MM.1S (cell line): ENCODE measurements at regions not wholly inside any gene's neighbourhood (a gene's known extent, or its start where the extent isn't known, plus 50 kb on each side); places are given as distances from the start of the nearest gene placed in this dataset.

Source experiments
- DNase-seq: peaks from one replicate; pipeline ENCODE4 v3.0.0-alpha.2; 2015
- H2AFZ ChIP-seq: fragments of 300-600 bp; sonication (generic); 2 replicates; pipeline ENCODE4 v1.6.0; 2016; ENCODE audit warnings: antibody characterized with exemption, low read length
- H3F3A ChIP-seq: fragments of 300-600 bp; sonication (generic); 2 replicates; pipeline ENCODE4 v1.6.1; 2016; ENCODE audit warnings: mild to moderate bottlenecking, antibody characterized with exemption, low read length, moderate library complexity, mixed read lengths; ENCODE audit not compliant: insufficient read depth
- H3K27ac ChIP-seq: fragments of 300-600 bp; sonication (generic); 2 replicates; pipeline ENCODE4 v1.5.1; 2016; ENCODE audit warnings: mild to moderate bottlenecking, low read length
- H3K27me3 ChIP-seq: fragments of 300-600 bp; sonication (generic); replicated peaks from 2 replicates; pipeline ENCODE4 v1.6.0; 2016; ENCODE audit warnings: low read length; ENCODE audit not compliant: insufficient read depth
- H3K36me3 ChIP-seq: fragments of 300-600 bp; sonication (generic); replicated peaks from 2 replicates; pipeline ENCODE4 v1.6.1; 2016; ENCODE audit warnings: mild to moderate bottlenecking, low read length, mixed read lengths; ENCODE audit not compliant: insufficient read depth
- H3K4me1 ChIP-seq: fragments of 300-600 bp; sonication (generic); 2 replicates; pipeline ENCODE4 v1.6.1; 2016; ENCODE audit warnings: low read length, mixed read lengths
- H3K4me2 ChIP-seq: fragments of 300-600 bp; sonication (generic); 2 replicates; pipeline ENCODE4 v1.6.0; 2016; ENCODE audit warnings: low read depth, low read length
- H3K4me3 ChIP-seq: fragments of 300-600 bp; sonication (generic); 2 replicates; pipeline ENCODE4 v1.5.1; 2016; ENCODE audit warnings: low read length, mixed read lengths
- H3K79me2 ChIP-seq: fragments of 300-600 bp; sonication (generic); 2 replicates; pipeline ENCODE4 v1.6.1; 2016; ENCODE audit warnings: mixed run types, low read length, mixed read lengths
- H3K9ac ChIP-seq: fragments of 300-600 bp; sonication (generic); 2 replicates; pipeline ENCODE4 v1.6.1; 2016; ENCODE audit warnings: low read length, mixed read lengths
- H3K9me2 ChIP-seq: fragments of 300-600 bp; sonication (generic); replicated peaks from 2 replicates; pipeline ENCODE4 v1.6.1; 2016; ENCODE audit warnings: mild to moderate bottlenecking, low read length, mixed read lengths; ENCODE audit not compliant: insufficient read depth
- H3K9me3 ChIP-seq: fragments of 300-600 bp; sonication (generic); replicated peaks from 2 replicates; pipeline ENCODE4 v1.6.1; 2016; ENCODE audit warnings: mild to moderate bottlenecking, low read length, mixed read lengths; ENCODE audit not compliant: insufficient read depth
- H4K20me1 ChIP-seq: fragments of 300-600 bp; sonication (generic); 2 replicates; pipeline ENCODE4 v1.6.1; 2016; ENCODE audit warnings: mild to moderate bottlenecking, low read length, moderate library complexity, mixed read lengths; ENCODE audit not compliant: insufficient read depth
- EZH2 ChIP-seq: fragments of 300-600 bp; sonication (generic); optimal IDR thresholded peaks from 2 replicates; pipeline ENCODE3; 2017; ENCODE audit warnings: low read depth, mild to moderate bottlenecking, antibody characterized with exemption, low read length, mixed read lengths
- EZH2phosphoT487 ChIP-seq: fragments of 300-600 bp; sonication (generic); IDR thresholded peaks from 2 replicates; pipeline ENCODE4 v1.6.1; 2018; ENCODE audit warnings: antibody characterized with exemption, low read length
- TF ChIP-seq, protein P1 (sequence below): fragments of 300-600 bp; sonication (generic); IDR thresholded peaks from 2 replicates; pipeline ENCODE4 v1.5.1; 2016; ENCODE audit warnings: antibody characterized with exemption, low read length, mixed read lengths

DNA sequence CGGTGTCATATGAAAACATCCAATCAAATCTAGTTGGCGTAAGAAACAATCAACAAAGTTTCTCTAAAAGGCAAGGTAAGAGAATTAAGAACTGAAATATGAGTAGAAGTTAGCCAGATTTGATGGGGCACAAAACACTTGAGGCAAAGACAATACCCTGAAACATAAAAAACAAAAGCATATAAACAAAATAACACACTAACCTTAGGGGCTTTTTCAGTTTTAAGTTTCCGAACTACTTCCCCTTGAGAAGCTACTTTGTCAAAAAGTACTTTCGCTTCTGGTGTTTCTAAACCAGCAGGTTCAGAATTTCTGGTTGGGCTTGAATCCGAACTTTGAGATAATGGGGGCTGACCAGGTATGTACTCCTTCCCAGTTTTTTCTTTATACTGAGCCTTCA, 57.9 kb downstream of the EPRS1 start:
- Histone ChIP-seq H3K4me3 (peak overlapping the region; percentile 9; the same call in 1 of the 2 replicates), H4K20me1 (no peaks in the 10 kb centered on the region), H3K9ac (no peak overlapping the region), H3K79me2 (0 out of 2 replicates have a peak, but pooled peaks cover 6% of the 10 kb centered on the region), H3K9me2 (no peaks in the 10 kb centered on the region), H3K27me3 (no peaks in the 10 kb centered on the region), H3K27ac (peak overlapping the region; percentile 27; the same call in 1 of the 2 replicates), H3K4me2 (peak overlapping the region; percentile 30; the same call in 1 of the 2 replicates), H3K9me3 (no peaks in the 10 kb centered on the region), H3K4me1 (peaks cover 12% of the 10 kb centered on the region), H3K36me3 (peaks cover 8% of the 10 kb centered on the region), H2AFZ (no peak overlapping the region), H3F3A (peaks cover 8% of the 10 kb centered on the region; the same call in 1 of the 2 replicates)
- DNase-seq: peak; percentile 70
- TF ChIP-seq EZH2phosphoT487: no peak
- TF ChIP-seq, protein P1, sequence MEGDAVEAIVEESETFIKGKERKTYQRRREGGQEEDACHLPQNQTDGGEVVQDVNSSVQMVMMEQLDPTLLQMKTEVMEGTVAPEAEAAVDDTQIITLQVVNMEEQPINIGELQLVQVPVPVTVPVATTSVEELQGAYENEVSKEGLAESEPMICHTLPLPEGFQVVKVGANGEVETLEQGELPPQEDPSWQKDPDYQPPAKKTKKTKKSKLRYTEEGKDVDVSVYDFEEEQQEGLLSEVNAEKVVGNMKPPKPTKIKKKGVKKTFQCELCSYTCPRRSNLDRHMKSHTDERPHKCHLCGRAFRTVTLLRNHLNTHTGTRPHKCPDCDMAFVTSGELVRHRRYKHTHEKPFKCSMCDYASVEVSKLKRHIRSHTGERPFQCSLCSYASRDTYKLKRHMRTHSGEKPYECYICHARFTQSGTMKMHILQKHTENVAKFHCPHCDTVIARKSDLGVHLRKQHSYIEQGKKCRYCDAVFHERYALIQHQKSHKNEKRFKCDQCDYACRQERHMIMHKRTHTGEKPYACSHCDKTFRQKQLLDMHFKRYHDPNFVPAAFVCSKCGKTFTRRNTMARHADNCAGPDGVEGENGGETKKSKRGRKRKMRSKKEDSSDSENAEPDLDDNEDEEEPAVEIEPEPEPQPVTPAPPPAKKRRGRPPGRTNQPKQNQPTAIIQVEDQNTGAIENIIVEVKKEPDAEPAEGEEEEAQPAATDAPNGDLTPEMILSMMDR: no peak

DNA sequence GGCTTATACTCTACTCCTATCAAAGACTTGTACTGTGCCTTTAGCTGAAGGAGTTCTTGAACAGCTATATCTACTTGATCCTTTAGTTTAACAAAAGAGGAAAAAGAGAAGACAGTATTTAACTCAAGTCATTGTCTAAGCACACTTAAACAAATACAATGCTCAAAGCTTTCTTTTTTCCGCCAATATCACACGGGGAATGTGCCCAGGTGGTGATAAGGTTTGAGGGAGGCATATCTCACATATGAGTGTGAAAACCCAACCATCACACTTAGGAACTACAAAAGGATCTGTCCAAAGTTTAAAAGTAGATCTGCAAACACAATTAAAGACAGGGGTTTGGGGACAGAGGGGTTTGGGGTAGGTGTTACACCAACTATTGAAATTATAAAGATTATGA, 59.0 kb upstream of the SLC30A10 start:
- Histone ChIP-seq H3K9me2 (no peaks in the 10 kb centered on the region), H3K4me1 (peaks cover 17% of the 10 kb centered on the region), H3K36me3 (peaks cover 18% of the 10 kb centered on the region), H3K4me2 (no peak overlapping the region), H2AFZ (no peak overlapping the region), H3K27ac (no peak overlapping the region), H4K20me1 (no peaks in the 10 kb centered on the region), H3K79me2 (peaks cover 6% of the 10 kb centered on the region; the same call in 1 of the 2 replicates), H3F3A (peaks cover 8% of the 10 kb centered on the region; the same call in 1 of the 2 replicates), H3K9me3 (no peaks in the 10 kb centered on the region), H3K27me3 (no peaks in the 10 kb centered on the region), H3K4me3 (no peak overlapping the region), H3K9ac (no peak overlapping the region)
- DNase-seq: no peak
- TF ChIP-seq EZH2: no peak
- TF ChIP-seq, protein P1: no peak
- no peak for TF ChIP-seq EZH2phosphoT487

DNA sequence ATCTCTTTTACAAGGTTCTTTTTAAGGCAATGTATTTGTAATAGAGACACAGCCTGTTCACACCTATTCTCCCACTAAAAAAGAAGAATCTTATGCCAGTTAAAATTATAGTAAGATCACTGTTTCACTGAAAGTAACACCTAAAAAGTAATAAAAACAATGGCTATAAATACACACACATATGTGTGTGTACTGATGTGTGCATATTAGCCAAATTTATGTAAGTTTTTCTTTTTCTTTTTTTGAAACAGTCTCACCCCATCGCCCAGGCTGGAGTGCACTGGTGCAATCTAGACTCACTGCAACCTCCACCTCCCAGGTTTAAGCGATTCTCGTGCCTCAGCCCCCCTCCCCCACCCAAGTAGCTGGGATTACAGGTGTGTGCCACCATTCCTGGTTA, 56.8 kb upstream of the SLC30A10 start:
- H4K20me1 ChIP-seq: no peaks in the 10 kb centered on the region
- H3F3A ChIP-seq: peaks cover 8% of the 10 kb centered on the region; the same call in 1 of the 2 replicates
- no peaks in the 10 kb centered on the region for H3K9me3 ChIP-seq
- DNase-seq: no peak
- H2AFZ ChIP-seq: no peak overlapping the region
- H3K27ac ChIP-seq: no peak overlapping the region
- H3K4me3 ChIP-seq: no peak overlapping the region
- H3K36me3 ChIP-seq: peaks cover 22% of the 10 kb centered on the region
- H3K9ac ChIP-seq: no peak overlapping the region
- H3K4me1 ChIP-seq: peaks cover 17% of the 10 kb centered on the region
- H3K9me2 ChIP-seq: no peaks in the 10 kb centered on the region
- H3K79me2 ChIP-seq: peaks cover 6% of the 10 kb centered on the region; the same call in 1 of the 2 replicates
- H3K4me2 ChIP-seq: no peak overlapping the region
- TF ChIP-seq, protein P1: no peak
- TF ChIP-seq EZH2phosphoT487: no peak
- TF ChIP-seq EZH2: no peak
- H3K27me3 ChIP-seq: no peaks in the 10 kb centered on the region
